ENCODE measurements at regions not wholly inside any gene's neighbourhood (a gene's known extent, or its start where the extent isn't known, plus 50 kb on each side); places are given as distances from the start of the nearest gene placed in this dataset.

GRCh38 chr15:75100679-75101078 is 77.3 kb downstream of the PPCDC start:
- H2AFZ ChIP-seq (ENCODE audit: low read depth, low read length): no peak overlapping the region
- no peak overlapping the region for H2AK5ac ChIP-seq (ENCODE audit: low read length, severe bottlenecking)
- H3K18ac ChIP-seq (ENCODE audit: low read depth in 1 of 2, low read length in 2 of 2): no peak overlapping the region
- no peak overlapping the region for H4K8ac ChIP-seq (ENCODE audit: low read length)
- 100% methylated on average over 1 of the region's 2 CpGs for WGBS
- H3K9ac ChIP-seq (ENCODE audit: low read length): no peak overlapping the region
- H3K4me1 ChIP-seq (ENCODE audit: control insufficient read depth, insufficient read depth, low read depth, low read length): peaks cover 6% of the 10 kb centered on the region
- H3K36me3 ChIP-seq (ENCODE audit: control insufficient read depth in 1 of 2, insufficient read depth in 2 of 2, low read depth in 1 of 2, low read length in 2 of 2): no peaks in the 10 kb centered on the region
- no peak overlapping the region for H2BK15ac ChIP-seq (ENCODE audit: low read depth, poor library complexity, severe bottlenecking)
- no peak overlapping the region for H2BK12ac ChIP-seq (ENCODE audit: low read length in 2 of 2)
- H2BK5ac ChIP-seq (ENCODE audit: low read depth, low read length, poor library complexity, severe bottlenecking): no peak overlapping the region
- H3K4me3 ChIP-seq (ENCODE audit: insufficient read depth in 1 of 2, low read depth in 1 of 2, low read length in 2 of 2): no peak overlapping the region
- no peak overlapping the region for H3K27ac ChIP-seq (ENCODE audit: low read length, poor library complexity, severe bottlenecking)
- no peak overlapping the region for H4K91ac ChIP-seq (ENCODE audit: low read length)
- H3K14ac ChIP-seq (ENCODE audit: low read length in 2 of 2): no peak overlapping the region
- peaks cover 0 to 12% of the 10 kb centered on the region in 2 experiments for H3K27me3 ChIP-seq (ENCODE audit: control insufficient read depth in 1 of 2, insufficient read depth in 1 of 2, low read length in 2 of 2)
- no peak overlapping the region for H2BK120ac ChIP-seq (ENCODE audit: low read depth, low read length)
- no peak overlapping the region for H3K4me2 ChIP-seq (ENCODE audit: low read length, poor library complexity, severe bottlenecking)
- no peaks in the 10 kb centered on the region for H3K9me3 ChIP-seq (ENCODE audit: control insufficient read depth, low read length)
- DNase-seq: no peak
- H3K4ac ChIP-seq (ENCODE audit: low read depth in 1 of 2, low read length in 2 of 2): no peak overlapping the region
- no peak overlapping the region for H3K23ac ChIP-seq (ENCODE audit: low read length in 2 of 2)
- no peaks in the 10 kb centered on the region for H3K79me1 ChIP-seq (replicated peaks; ENCODE audit: low read length, poor library complexity, severe bottlenecking)

GRCh38 chr15:75104804-75105557 is 81.6 kb downstream of the PPCDC start:
- 52% methylated on average over 1 of the region's 3 CpGs for WGBS
- H3K4me1 ChIP-seq (ENCODE audit: control insufficient read depth, insufficient read depth, low read depth, low read length): peaks cover 28% of the 10 kb centered on the region
- no peak overlapping the region for H2AFZ ChIP-seq (ENCODE audit: low read depth, low read length)
- no peak overlapping the region for H3K23ac ChIP-seq (ENCODE audit: low read length in 2 of 2)
- H2BK5ac ChIP-seq (ENCODE audit: low read depth, low read length, poor library complexity, severe bottlenecking): no peak overlapping the region
- no peak overlapping the region for H2BK120ac ChIP-seq (ENCODE audit: low read depth, low read length)
- H2BK12ac ChIP-seq (ENCODE audit: low read length in 2 of 2): peak overlapping the region in 1 of 2 experiments; percentile 47
- no peaks in the 10 kb centered on the region for H3K79me1 ChIP-seq (replicated peaks; ENCODE audit: low read length, poor library complexity, severe bottlenecking)
- no peaks in the 10 kb centered on the region for H3K9me3 ChIP-seq (ENCODE audit: control insufficient read depth, low read length)
- H3K36me3 ChIP-seq (ENCODE audit: control insufficient read depth in 1 of 2, insufficient read depth in 2 of 2, low read depth in 1 of 2, low read length in 2 of 2): no peaks in the 10 kb centered on the region
- no peak overlapping the region for H3K4me2 ChIP-seq (ENCODE audit: low read length, poor library complexity, severe bottlenecking)
- H4K91ac ChIP-seq (ENCODE audit: low read length): peak overlapping the region; percentile 21
- H3K27ac ChIP-seq (ENCODE audit: low read length, poor library complexity, severe bottlenecking): peak overlapping the region; percentile 50
- DNase-seq: peak; percentile 95
- H3K18ac ChIP-seq (ENCODE audit: low read depth in 1 of 2, low read length in 2 of 2): peak overlapping the region in 1 of 2 experiments; percentile 46
- no peak overlapping the region for H3K4ac ChIP-seq (ENCODE audit: low read depth in 1 of 2, low read length in 2 of 2)
- H3K9ac ChIP-seq (ENCODE audit: low read length): peak overlapping the region; percentile 69
- no peak overlapping the region for H2BK15ac ChIP-seq (ENCODE audit: low read depth, poor library complexity, severe bottlenecking)
- peak overlapping the region; percentile 31 for H4K8ac ChIP-seq (ENCODE audit: low read length)
- H2AK5ac ChIP-seq (ENCODE audit: low read length, severe bottlenecking): peak overlapping the region; percentile 57
- no peak overlapping the region for H3K14ac ChIP-seq (ENCODE audit: low read length in 2 of 2)
- no peak overlapping the region for H3K4me3 ChIP-seq (ENCODE audit: insufficient read depth in 1 of 2, low read depth in 1 of 2, low read length in 2 of 2)
- no peaks in the 10 kb centered on the region for H3K27me3 ChIP-seq (ENCODE audit: control insufficient read depth in 1 of 2, insufficient read depth in 1 of 2, low read length in 2 of 2)

- no peak overlapping the region for H3K9ac ChIP-seq (ENCODE audit: low read length)
- H2BK12ac ChIP-seq (ENCODE audit: low read length in 2 of 2): no peak overlapping the region
- 100% methylated on average over 1 of the region's 2 CpGs for WGBS
- no peak overlapping the region for H3K4ac ChIP-seq (ENCODE audit: low read depth in 1 of 2, low read length in 2 of 2)
- DNase-seq: no peak
- no peaks in the 10 kb centered on the region for H3K79me1 ChIP-seq (replicated peaks; ENCODE audit: low read length, poor library complexity, severe bottlenecking)
- H4K8ac ChIP-seq (ENCODE audit: low read length): no peak overlapping the region
- H3K23ac ChIP-seq (ENCODE audit: low read length in 2 of 2): no peak overlapping the region
- H2BK120ac ChIP-seq (ENCODE audit: low read depth, low read length): no peak overlapping the region
- no peaks in the 10 kb centered on the region for H3K9me3 ChIP-seq (ENCODE audit: control insufficient read depth, low read length)
- H3K27ac ChIP-seq (ENCODE audit: low read length, poor library complexity, severe bottlenecking): no peak overlapping the region
- H3K18ac ChIP-seq (ENCODE audit: low read depth in 1 of 2, low read length in 2 of 2): no peak overlapping the region
- H3K4me1 ChIP-seq (ENCODE audit: control insufficient read depth, insufficient read depth, low read depth, low read length): peaks cover 35% of the 10 kb centered on the region
- no peak overlapping the region for H3K4me2 ChIP-seq (ENCODE audit: low read length, poor library complexity, severe bottlenecking)
- H2AK5ac ChIP-seq (ENCODE audit: low read length, severe bottlenecking): no peak overlapping the region
- H3K14ac ChIP-seq (ENCODE audit: low read length in 2 of 2): no peak overlapping the region
- H3K27me3 ChIP-seq (ENCODE audit: control insufficient read depth in 1 of 2, insufficient read depth in 1 of 2, low read length in 2 of 2): no peaks in the 10 kb centered on the region
- no peak overlapping the region for H2AFZ ChIP-seq (ENCODE audit: low read depth, low read length)
- no peak overlapping the region for H2BK5ac ChIP-seq (ENCODE audit: low read depth, low read length, poor library complexity, severe bottlenecking)
- no peak overlapping the region for H2BK15ac ChIP-seq (ENCODE audit: low read depth, poor library complexity, severe bottlenecking)
- H3K36me3 ChIP-seq (ENCODE audit: control insufficient read depth in 1 of 2, insufficient read depth in 2 of 2, low read depth in 1 of 2, low read length in 2 of 2): no peaks in the 10 kb centered on the region
- no peak overlapping the region for H3K4me3 ChIP-seq (ENCODE audit: insufficient read depth in 1 of 2, low read depth in 1 of 2, low read length in 2 of 2)
- H4K91ac ChIP-seq (ENCODE audit: low read length): no peak overlapping the region
Measured at GRCh38 chr15:75107516-75107907, 84.1 kb downstream of the PPCDC start.

- no peak overlapping the region for H3K4me2 ChIP-seq (ENCODE audit: low read length, poor library complexity, severe bottlenecking)
- no peak overlapping the region for H3K27ac ChIP-seq (ENCODE audit: low read length, poor library complexity, severe bottlenecking)
- peak; percentile 95 for DNase-seq
- no peak overlapping the region for H2AFZ ChIP-seq (ENCODE audit: low read depth, low read length)
- no peak overlapping the region for H2BK120ac ChIP-seq (ENCODE audit: low read depth, low read length)
- no peak overlapping the region for H4K91ac ChIP-seq (ENCODE audit: low read length)
- no peak overlapping the region for H2AK5ac ChIP-seq (ENCODE audit: low read length, severe bottlenecking)
- peaks cover 35% of the 10 kb centered on the region for H3K4me1 ChIP-seq (ENCODE audit: control insufficient read depth, insufficient read depth, low read depth, low read length)
- H3K9ac ChIP-seq (ENCODE audit: low read length): peak overlapping the region; percentile 61
- no peaks in the 10 kb centered on the region for H3K79me1 ChIP-seq (replicated peaks; ENCODE audit: low read length, poor library complexity, severe bottlenecking)
- H3K36me3 ChIP-seq (ENCODE audit: control insufficient read depth in 1 of 2, insufficient read depth in 2 of 2, low read depth in 1 of 2, low read length in 2 of 2): no peaks in the 10 kb centered on the region
- peak overlapping the region in 1 of 2 experiments; percentile 18 for H3K18ac ChIP-seq (ENCODE audit: low read depth in 1 of 2, low read length in 2 of 2)
- peak overlapping the region in 1 of 2 experiments; percentile 35 for H3K14ac ChIP-seq (ENCODE audit: low read length in 2 of 2)
- no peak overlapping the region for H3K23ac ChIP-seq (ENCODE audit: low read length in 2 of 2)
- WGBS: 39% methylated on average over 10 of the region's 12 CpGs
- no peaks in the 10 kb centered on the region for H3K9me3 ChIP-seq (ENCODE audit: control insufficient read depth, low read length)
- no peak overlapping the region for H2BK15ac ChIP-seq (ENCODE audit: low read depth, poor library complexity, severe bottlenecking)
- no peak overlapping the region for H3K4ac ChIP-seq (ENCODE audit: low read depth in 1 of 2, low read length in 2 of 2)
- H2BK5ac ChIP-seq (ENCODE audit: low read depth, low read length, poor library complexity, severe bottlenecking): no peak overlapping the region
- H3K27me3 ChIP-seq (ENCODE audit: control insufficient read depth in 1 of 2, insufficient read depth in 1 of 2, low read length in 2 of 2): no peaks in the 10 kb centered on the region
- peak overlapping the region in 1 of 2 experiments; percentile 6 for H3K4me3 ChIP-seq (ENCODE audit: insufficient read depth in 1 of 2, low read depth in 1 of 2, low read length in 2 of 2)
- peak overlapping the region; percentile 50 for H4K8ac ChIP-seq (ENCODE audit: low read length)
- H2BK12ac ChIP-seq (ENCODE audit: low read length in 2 of 2): peak overlapping the region in 1 of 2 experiments; percentile 59
Measured at GRCh38 chr15:75107908-75108838, 84.8 kb downstream of the PPCDC start.
